ENCODE measurements at regions not wholly inside any gene's neighbourhood (a gene's known extent, or its start where the extent isn't known, plus 50 kb on each side); places are given as distances from the start of the nearest gene placed in this dataset.

GRCh38 chr3:176759815-176760506 lies 437.3 kb downstream of the TBL1XR1 start:
- TF ChIP-seq CTCF (IDR thresholded peaks at IDR 0.05; ENCODE audit: low read depth, low read length): no peak
- H3K4me3 ChIP-seq (replicated peaks in 1 of 2; ENCODE audit: low read depth in 2 of 2, low read length in 2 of 2): no peak overlapping the region
- no peak for DNase-seq (ENCODE audit: low read depth in 2 of 2)

DNA sequence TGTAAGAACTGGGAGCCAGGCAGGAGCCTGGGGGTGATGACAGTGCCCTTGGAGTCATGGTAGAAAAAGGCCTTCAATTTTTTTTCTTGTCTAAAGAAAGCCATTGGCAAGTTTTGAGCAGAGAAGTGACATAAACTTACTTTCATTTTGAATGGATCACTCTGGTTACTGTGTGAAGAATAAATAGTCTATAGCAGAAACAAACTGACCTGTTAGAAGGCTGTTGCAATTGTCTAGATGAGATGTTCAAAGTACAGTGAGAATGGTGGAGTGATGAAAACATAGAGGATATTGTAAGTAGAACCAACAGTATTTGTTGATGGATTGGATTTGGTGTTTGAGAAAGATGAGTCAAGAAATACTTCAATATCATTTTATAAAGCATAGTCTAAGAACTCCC lies 439.9 kb downstream of the TBL1XR1 start:
- DNase-seq (ENCODE audit: low read depth in 2 of 2): no peak
- TF ChIP-seq CTCF (IDR thresholded peaks at IDR 0.05; ENCODE audit: low read depth, low read length): no peak
- H3K4me3 ChIP-seq (replicated peaks in 1 of 2; ENCODE audit: low read depth in 2 of 2, low read length in 2 of 2): no peak overlapping the region

- DNase-seq (ENCODE audit: low read depth in 2 of 2): no peak
- no peak overlapping the region for H3K4me3 ChIP-seq (replicated peaks in 1 of 2; ENCODE audit: low read depth in 2 of 2, low read length in 2 of 2)
- TF ChIP-seq CTCF (IDR thresholded peaks at IDR 0.05; ENCODE audit: low read depth, low read length): no peak
Measured at GRCh38 chr3:176755977-176756376, 441.3 kb downstream of the TBL1XR1 start.

DNA sequence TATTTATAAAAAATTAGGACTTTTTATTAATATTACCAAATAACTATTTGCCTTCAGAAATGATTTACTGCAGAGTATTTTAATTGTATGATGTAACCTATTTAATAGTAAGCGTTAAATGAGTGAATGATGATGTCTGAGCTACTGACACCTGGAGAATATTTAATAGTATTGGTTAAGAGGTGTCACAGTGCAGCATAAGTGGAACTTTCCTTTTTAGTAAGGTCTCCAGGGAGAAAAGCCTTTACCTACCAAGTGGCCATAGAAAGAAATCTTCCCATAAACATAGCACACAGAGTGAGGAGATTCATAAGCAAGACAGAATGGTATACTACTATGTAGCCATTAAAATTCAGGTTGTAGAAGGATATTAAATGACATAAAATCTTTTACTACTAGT lies 441.7 kb downstream of the TBL1XR1 start:
- no peak for DNase-seq (ENCODE audit: low read depth in 2 of 2)
- no peak for TF ChIP-seq CTCF (IDR thresholded peaks at IDR 0.05; ENCODE audit: low read depth, low read length)
- no peak overlapping the region for H3K4me3 ChIP-seq (replicated peaks in 1 of 2; ENCODE audit: low read depth in 2 of 2, low read length in 2 of 2)

DNA sequence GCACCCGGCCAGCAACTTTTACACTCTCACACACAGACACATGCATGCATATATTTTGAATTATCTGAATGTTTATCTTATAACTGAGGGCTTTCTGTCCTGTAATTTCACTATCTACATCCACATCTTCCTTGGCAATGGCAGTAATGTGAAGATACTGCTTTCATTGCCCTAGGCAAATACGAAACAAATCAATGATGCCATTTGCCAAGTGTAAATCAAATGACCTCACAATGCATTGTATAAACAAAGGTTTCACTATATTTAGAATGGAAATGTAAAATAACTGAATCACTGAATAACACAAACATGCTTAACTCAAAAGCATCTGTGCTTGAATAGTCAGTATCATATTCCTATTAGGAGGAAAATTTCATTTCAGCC lies 455.6 kb downstream of the TBL1XR1 start:
- TF ChIP-seq CTCF (IDR thresholded peaks at IDR 0.05; ENCODE audit: low read depth, low read length): no peak
- DNase-seq (ENCODE audit: low read depth in 2 of 2): no peak
- no peak overlapping the region for H3K4me3 ChIP-seq (replicated peaks in 1 of 2; ENCODE audit: low read depth in 2 of 2, low read length in 2 of 2)

GRCh38 chr3:176740906-176741663 lies 456.2 kb downstream of the TBL1XR1 start:
- no peak for TF ChIP-seq CTCF (IDR thresholded peaks at IDR 0.05; ENCODE audit: low read depth, low read length)
- H3K4me3 ChIP-seq (replicated peaks in 1 of 2; ENCODE audit: low read depth in 2 of 2, low read length in 2 of 2): no peak overlapping the region
- no peak for DNase-seq (ENCODE audit: low read depth in 2 of 2)

All from cardiac fibroblast (primary cell).